ENCODE measurements at regions not wholly inside any gene's neighbourhood (a gene's known extent, or its start where the extent isn't known, plus 50 kb on each side); places are given as distances from the start of the nearest gene placed in this dataset.
A peak's percentile ranks its signal among the peaks of the same experiment; 100 is the strongest.
"Not testable (repeated sequence)": the region's sequence is repeated elsewhere in the genome, so short reads cannot be mapped to it uniquely, and the experiment has no call there.

DNA sequence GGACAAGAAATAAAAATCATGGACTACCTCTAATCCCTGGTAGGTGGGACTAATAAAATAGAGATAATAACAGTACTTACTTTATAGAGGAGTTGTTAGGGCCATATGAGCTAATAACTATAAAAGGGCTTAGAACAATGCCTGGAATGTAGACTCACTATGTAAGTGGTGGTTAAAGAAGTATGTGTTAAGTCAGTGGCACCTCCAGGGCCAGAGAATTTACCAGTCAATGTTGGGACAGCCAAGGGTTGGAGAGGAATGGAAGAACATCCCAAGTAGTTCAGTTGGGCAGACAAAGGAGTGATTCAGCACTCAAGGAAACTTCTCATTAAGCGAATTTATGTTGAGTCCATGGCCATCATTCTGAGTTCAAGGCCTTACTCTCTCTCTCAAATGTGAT is 116.8 kb downstream of the OTOR start:
- DNase-seq = no peak

DNA sequence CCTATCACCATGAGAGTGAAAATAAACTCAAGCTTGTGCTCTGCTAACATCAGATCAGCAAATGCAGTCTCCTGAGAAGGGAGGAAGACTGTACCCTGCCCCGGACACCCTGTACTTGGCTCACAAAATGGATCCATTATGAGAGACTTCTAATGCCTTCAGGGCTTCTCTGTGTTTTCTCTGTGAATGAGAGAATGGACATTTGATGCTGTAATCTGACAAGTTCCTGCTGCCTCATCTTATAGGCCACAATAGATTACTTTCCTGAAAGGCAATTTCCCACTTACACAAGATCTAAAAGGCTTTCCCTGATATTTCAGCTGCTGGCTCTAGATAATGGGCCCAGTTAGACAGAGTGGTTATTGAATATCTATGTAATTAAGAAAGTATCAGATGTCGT is 117.2 kb downstream of the OTOR start:
- peak; percentile 8 for DNase-seq

DNA sequence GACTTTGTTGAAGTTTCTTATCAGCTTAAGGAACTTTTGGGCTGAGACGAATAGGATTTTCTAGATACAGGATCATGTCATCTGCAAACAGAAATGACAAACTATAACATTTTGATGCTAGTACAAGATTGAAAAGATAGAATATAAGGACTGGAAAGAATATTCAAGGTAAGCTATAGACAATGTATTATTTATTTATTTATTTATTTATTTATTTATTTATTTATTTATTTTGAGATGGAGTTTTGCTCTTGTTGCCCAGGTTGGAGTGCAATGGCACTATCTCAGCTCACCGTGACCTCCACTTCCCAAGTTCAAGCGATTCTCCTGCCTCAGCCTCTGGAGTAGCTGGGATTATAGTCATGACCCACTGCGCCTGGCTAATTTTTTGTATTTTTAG is 125.0 kb downstream of the OTOR start:
- not testable (repeated sequence) for DNase-seq

DNA sequence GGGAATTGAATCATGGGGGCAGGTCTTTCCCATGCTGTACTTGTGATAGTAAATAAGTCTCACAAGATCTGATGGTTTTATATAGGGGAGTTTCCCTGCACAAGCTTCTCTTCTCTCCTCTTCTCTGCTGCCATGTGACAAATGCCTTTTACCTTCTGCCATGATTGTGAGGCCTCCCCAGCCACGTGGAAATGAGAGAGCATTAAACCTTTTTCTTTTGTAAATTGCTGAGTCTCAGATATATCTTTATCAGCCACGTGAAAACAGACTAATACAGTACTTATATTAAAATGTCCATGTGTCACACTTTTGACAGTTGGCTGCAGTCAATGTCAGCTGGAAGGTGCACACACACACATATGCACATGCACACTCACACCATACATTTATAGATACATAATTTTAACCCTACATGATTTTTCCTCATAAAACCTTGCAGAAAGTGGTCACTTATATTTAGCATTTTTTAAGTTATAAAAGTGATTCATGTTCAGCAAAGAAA is 128.9 kb downstream of the OTOR start:
- DNase-seq = no peak

DNA sequence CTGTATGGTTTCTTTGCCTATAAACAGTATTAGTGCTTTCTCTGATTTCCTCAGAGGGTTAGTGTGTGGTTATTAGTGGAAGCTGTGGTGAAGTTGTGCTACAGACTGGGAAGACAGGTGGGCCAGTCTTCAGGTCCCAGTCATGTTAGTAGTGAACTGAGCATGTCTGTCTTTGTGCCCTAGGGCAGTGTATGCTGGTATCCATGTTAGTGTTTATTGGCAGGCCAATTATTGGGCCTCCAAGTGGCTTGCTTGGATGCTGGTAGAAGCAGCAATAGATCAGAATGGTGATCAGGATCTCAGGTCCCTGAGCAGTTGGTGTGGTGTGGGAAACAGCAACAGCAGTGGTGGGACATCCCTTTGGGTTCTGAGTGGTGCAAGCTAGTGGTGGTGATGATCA is 137.6 kb downstream of the OTOR start:
- DNase-seq = no peak

DNA sequence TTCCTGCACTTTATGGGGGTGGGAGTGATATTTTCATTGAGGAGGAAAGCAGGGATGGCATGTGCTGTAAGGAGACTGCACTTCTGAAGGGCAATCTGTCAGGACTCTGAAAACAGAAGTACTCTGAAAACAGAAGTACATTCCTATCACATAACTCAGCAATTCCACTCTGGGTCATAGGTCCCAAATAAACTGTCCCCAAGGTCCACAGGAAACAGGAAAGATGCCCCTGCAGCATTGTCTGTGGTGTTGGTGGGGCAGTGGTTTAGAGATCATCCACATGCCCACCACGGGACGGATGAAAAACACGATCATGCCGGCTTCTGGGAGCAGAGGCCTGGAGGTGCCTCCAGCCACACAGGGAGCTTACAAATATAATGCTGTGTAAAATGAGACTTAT is 150.3 kb downstream of the OTOR start:
- DNase-seq = no peak

DNA sequence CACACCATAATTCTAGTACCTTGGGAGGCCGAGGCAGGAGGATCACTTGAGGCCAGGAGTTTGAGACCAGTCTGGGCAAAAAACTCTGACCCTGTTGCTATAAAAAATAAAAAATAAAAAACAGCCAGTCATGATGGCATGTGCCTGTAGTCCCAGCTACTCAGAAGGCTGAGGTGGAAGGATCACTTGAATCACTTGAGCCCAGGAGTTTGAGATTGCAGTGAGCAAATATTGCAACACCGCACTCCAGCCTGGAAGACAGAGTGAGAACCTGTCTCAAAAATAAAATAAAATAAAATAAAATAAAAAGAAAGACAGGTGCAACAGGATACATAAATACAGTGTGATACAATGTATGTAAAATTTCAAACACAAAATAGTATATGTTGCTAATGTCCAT is 154.5 kb downstream of the OTOR start:
- DNase-seq = no peak

DNA sequence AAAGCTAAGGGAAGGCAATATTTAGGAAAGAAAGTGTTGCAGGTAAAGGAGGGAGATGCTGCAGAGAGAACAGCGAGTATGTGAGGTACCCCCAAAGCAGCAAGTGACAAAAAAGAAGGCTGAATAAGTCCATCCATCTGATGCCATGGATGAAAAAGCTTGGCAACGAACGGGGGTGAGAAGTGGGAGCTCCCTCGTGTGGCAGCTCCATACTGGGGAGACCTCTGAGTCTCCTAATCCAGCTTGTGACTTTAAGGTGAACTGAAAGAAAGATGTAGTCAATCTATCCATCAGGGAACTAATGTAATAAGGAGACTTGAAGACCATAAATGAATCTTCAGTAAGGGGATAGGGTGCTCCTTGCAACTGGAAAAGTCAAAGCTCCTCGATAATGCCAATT is 156.6 kb downstream of the OTOR start:
- DNase-seq = no peak

DNA sequence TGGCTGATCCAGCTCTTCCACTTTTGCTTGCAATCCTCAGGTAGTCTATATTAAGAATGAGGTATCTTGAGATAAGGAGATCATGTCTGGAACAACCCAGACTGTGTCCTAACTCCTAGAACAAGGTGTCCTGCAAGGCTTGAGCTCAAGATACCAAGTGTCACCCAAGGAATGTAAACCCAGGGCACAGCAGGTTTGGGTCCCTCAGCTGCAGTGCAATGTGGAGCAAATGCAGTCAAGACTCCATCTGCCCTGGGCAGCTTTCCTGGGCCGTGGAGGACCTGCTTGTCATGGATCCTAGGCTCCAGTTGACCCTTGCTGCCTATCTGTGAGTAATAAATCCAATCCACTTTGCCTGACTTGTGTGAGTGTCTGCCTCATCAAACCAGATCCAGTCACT is 166.1 kb downstream of the OTOR start:
- no peak for DNase-seq

DNA sequence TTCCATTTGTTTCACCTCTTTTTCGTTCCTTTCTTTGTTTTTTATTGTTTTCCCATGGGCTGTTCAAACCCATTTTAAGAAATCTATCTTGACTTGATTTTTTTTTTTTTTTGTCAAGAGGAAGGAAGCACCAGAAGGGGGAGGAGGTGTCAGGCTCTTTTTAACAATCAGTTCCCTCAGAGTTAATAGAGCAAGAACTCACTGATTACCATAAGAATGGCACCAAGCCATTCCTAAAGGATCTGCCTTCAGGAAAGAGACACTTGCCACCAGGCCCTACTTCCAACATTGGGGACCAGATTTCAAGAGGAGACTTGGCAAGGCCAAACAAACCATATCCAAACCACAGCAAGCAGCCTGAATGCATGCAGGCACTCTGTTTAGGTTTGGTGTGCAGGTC is 168.0 kb downstream of the OTOR start:
- no peak for DNase-seq

DNA sequence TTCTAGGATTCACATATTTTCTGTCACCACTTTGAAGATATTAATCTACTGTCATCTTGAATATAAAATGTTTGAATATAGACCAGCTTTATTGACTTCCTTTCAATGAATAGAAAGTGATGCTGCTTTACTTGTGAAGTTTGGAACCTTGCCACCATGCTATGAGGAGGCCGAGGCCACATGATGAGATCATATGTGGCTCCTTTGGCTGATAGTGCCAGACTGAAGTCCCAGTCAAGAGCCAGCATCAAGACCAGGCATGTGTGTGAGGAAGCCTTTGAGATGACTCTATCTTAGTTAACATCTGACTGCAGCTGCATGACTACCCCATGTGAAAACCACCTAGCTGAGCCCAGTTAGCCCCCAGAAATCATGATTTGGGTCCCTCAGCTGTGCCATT is 169.5 kb downstream of the OTOR start:
- no peak for DNase-seq

DNA sequence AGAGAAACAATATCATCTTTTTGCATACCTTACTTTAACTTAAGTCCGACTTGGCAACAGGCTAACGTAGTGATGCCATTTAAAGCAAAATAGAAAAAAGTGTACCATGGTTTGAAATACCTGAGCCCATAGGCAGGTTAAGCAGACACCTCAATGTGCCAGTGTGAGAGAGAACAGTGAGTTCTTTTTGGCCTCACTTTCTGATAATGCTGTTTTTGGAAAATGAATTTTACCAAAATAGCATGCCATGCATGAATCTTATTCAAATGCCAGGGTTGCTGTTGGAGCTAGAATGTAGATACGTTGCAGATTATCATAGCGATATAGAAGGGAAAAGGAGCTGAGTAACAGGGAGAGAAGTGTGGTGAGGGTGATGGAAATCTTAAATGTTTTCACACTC is 170.2 kb downstream of the OTOR start:
- no peak for DNase-seq

DNA sequence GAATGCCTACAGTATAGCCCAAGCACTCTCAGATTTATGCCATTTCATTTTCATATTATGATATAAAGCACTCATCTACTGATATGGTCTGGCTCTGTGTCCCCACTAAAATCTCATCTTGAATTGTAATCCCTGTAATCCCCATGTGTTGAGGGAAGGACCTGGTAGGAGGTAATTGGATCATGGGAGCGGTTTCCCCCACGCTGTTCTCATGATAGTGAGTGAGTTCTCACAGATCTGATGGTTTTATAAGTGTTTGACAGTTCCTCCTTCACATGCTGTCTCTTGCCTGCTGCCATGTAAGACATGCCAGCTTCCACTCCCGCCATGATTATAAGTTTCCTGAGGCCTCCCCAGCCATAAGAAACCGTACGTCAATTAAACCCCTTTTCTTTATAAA is 171.7 kb downstream of the OTOR start:
- no peak for DNase-seq

DNA sequence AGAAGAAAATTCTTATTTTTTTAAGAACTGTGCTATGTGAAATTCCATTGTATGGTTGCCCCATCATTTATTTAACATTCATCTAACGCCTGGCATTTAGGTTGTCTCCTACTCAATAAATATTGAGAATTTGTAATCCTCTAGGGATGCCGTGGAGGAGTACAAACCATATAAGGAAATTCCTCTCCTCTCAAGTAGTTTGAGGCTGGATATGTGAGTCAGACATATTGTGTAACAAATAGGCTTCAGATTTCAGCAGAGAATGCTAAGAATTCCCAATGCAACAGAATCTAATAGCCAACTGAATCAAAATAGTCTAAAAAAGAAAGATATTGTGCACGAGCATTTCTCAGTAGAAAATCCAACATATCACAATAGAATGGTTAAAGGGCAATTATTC is 174.7 kb downstream of the OTOR start:
- DNase-seq = no peak

DNA sequence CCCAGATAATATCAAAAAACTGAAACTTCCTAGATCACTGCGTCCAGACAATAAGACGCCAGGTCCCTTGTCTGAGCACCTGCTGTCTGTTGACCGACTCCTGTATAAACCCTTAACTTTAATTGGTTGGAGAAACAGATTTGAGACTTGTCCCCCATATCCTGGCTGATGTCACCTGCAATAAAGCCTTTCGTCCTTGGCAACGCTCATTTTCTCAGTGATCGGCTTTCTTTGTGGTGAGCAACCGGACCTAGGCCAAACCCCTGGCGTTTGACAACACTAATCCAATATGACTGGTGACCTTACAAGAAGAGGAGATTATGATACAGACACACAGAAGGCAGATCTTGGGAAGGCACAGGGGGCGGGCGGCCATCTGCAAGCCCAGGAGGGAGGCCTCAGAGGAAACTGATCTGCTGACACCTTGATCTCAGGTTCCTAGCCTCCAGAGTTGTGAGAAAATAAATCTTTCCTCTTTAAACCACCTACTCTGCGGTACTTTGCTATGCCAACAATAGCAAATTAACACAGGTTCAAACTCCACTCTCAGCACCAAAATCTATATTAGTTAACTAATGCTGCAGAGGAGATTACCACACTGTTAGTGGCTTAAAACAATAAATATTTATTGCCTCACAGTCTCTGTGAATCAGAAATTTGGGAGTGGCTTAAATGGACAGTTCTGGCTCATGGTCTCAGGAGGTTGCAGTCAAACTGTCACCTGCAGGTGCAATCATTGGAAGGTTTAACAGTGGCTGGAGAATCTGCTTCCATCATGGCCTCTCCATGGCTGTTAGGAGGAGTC is 178.7 kb downstream of the OTOR start:
- DNase-seq = no peak

DNA sequence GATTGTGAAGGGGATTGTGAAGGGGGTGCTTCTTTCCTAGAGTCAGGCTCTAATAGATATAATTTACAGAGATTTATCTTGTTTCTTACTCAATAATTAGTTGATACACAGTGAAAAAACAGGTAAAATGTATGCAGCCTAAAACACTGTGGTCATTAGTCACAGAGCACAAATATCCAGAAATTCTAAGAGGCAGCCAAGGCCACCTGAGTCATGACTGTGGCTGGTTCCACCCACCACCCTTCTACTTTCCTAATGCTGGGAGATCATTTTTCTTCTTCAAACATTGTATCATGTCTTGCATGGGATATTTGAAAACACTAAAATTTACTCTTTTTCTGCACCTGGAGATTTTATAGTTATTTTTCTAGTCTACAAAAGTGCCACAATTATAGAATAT is 181.6 kb downstream of the OTOR start:
- no peak for DNase-seq

DNA sequence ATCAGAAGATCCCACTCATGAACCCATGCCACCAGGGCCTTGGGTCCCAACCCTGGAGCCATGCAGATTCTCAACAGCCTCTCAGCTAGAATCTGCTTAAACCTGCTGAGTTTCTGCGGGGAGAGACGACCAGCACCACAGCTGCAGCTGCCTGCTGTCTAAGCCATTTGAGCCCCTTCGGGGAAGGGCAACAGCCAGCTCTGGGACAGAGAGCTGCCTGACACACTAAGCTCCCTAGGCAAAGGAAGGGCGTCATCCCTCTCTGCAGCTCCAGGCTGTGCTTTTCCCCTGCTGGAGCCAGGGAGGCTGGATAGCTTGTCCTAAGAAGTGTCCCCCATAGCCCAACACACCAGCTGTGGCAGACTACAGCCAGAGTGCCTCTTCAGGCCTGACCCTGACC is 182.5 kb downstream of the OTOR start:
- no peak for DNase-seq

DNA sequence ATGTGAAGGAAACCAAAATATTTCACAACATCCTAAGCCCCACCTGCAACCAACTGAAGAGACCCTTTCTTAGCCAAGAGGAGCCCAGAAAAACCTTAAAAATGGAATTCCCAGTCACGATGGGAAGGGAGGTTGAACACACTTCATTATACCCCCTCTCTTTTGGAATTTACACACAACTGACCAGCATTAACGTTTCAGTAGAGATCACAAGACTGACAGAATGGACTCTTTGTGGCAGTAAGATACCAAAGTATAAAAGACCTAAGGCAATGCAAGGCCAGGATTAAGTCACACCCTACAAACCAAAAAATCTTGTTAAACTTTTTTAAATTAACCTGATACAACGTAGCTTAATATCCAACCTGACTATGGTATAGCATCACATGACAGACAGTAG is 190.9 kb downstream of the OTOR start:
- DNase-seq = no peak

DNA sequence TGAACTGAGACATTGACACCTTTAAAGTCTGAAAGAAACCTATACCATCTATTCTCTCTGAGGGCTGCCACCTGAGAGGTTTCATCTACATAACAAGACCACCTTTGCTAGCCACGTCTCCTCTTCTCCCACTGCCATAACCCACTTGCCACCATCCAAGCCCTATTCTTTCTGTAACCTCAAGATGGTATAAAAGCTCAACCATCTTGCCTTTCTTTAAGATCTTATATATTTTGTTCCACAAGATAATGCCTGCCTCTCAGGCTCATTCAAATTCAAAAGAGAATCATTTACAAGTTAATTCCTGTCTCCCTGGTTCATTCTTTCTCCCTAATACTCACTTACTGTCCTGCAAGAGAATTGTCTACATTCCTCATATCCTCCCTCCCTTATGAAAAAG is 192.5 kb downstream of the OTOR start:
- no peak for DNase-seq

DNA sequence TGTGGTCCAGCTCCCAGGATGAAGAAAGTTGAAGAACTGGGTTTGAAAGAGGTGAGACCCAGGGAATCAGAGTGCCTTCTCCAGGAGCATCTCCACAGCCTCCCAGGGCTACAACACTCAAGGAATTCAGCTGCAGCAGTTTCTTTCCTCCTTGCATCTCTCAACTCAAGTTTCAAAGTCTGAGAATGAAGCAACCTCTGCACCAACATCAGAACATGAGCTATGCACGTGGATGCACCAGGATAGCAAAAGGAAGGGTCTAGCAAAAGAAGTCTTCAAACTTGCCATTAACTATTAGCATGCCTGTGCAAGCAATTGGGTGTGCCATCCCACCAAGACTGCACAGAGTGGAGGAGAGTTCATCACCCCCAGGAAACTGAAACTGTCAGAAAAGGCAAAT is 193.9 kb downstream of the OTOR start:
- no peak for DNase-seq

DNA sequence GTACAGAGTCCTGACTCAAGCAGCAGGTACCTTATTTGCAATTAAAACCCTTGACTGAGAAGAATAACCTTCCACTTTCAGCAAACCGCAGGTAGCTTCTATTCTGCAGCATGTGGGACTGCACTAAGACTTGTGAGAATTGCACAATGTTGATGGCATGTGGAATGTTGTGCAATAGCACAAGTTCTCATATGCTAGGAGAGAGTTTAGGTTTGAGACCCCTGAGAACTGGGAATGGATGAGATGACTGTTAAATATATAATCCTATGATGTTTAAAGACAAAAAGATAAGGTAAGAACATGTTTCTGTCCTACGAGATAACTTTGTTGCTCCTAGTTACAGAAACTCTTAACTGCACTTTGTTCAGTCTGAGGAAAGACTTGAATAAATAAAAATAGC is 194.6 kb downstream of the OTOR start:
- DNase-seq = no peak

DNA sequence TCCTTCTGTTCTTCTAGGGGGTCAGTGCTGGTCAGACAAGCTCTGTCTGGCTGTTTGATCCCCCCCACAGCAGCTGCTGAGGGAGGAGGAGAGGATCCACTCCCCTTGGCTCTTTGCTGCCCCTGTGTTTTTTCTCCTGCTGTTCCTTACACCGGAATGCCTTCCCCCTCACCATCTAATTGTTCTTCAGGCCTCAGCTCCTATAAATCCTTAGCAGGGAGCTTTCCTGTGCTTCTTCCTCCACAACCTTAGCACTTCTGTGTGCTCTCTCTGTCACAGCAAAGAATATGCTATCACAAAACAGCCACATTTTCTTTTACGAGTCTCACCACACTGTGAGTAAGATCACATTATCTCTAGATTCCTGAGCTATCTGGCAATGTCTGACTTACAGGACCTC is 196.6 kb downstream of the OTOR start:
- DNase-seq = no peak

DNA sequence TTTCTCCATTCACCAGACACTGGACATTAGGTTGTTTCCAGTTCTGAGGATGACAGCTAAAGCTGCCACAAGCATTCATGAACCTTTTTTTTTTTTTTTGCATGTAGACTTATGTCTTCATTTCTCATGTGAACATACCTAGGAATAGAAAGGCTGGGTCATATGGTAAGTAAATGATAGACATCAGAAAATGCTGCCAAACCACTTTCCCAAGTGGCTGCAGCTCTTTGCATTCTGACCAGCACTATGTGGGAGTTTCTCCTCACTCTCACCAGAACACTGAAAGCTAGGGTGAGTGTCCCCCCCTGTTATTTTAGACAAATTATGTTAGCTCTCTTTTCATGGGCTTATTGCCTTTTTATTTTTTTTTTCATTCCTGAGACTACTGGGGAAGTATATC is 197.5 kb downstream of the OTOR start:
- no peak for DNase-seq

DNA sequence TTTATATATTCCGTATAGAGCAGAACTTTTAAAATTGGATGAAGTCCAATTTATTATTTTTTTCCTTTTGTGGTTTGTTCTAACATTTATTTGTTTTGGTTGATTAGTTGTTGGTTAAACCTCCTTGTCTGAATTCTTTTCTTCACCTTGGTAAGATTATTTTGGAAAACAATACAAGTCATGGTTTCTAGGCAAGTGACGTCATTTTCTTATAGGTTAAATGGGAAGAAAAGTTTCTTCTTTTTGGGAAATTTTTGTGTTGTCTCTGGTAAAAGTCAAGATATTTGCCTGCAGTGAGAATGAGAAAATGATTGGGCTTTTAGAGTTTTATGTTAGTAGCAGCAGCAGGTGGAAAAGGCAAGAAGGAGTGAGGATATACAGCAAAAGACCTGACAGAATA is 197.9 kb downstream of the OTOR start:
- DNase-seq = no peak

DNA sequence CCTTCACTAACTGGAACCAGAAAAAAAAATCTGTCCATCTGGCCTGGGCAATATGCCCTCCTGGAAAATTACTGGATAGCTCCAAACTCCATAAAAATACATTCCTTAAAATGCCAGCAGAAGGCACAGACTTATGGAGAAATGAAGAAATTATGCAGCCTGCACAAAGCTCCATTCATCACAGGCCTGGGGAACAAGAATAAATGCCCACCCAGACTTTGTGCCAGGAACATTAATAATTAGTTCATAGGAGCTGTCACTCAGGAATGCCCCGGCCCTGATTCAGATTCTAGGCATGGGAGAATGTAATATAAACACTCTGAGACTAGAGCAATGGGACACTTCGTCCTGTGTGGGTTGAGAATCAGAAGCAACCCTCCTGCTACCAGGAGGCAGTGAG is 199.3 kb downstream of the OTOR start:
- no peak for DNase-seq
